A549 (cell line): ENCODE measurements at regions not wholly inside any gene's neighbourhood (a gene's known extent, or its start where the extent isn't known, plus 50 kb on each side); places are given as distances from the start of the nearest gene placed in this dataset.
A peak's percentile ranks its signal among the peaks of the same experiment; 100 is the strongest.
"Not testable (repeated sequence)": the region's sequence is repeated elsewhere in the genome, so short reads cannot be mapped to it uniquely, and the experiment has no call there.

Source experiments
- ATAC-seq, 2 experiments: fragments of 200-7000 bp in 1 of 2; fragments of >200 bp in 1 of 2; cut with Nextera tagmentation in 1 of 2; cut with Tn5 transposase in 1 of 2; 3 replicates each; pipeline versions ENCODE4 v1.8.0 to v1.9.1; 2018 to 2020; ENCODE audit warnings: mild to moderate bottlenecking in 1 of 2, moderate library complexity in 1 of 2
- CTCF ChIA-PET: fragments of 300-600 bp; sonication (Branson Sonifier 250); formaldehyde crosslinking; extraction: SDS; loops from one replicate; lab custom pipeline; 2021; ENCODE audit warnings: antibody characterized with exemption, inconsistent platforms; lab: Yijun Ruan, JAX
- POLR2A ChIA-PET: fragments of 350-600 bp; formaldehyde crosslinking; extraction: SDS; loops from one replicate; lab custom pipeline; 2021; ENCODE audit warnings: antibody characterized with exemption, inconsistent platforms; lab: Yijun Ruan, JAX
- DNase-seq, 2 experiments: peaks; one replicate each; pipeline versions ENCODE4 v3.0.0 to v3.0.0-alpha.2; 2011 to 2016; ENCODE audit warnings: low read depth in 1 of 2, low spot score in 1 of 2
- FAIRE-seq: peaks from 2 replicates; lab custom pipeline; 2011; peaks lifted over from hg19 to GRCh38; lab: Jason Lieb, UNC
- H3K27ac ChIP-seq, 2 experiments: fragments of >200 bp; sonication (Bioruptor Twin); formaldehyde crosslinking; 3 replicates each; pipeline ENCODE4 v1.5.1; 2016 to 2017
- H3K4me1 ChIP-seq: fragments of >200 bp; sonication (Bioruptor Twin); formaldehyde crosslinking; 3 replicates; pipeline ENCODE4 v1.6.1; 2016
- H3K4me2 ChIP-seq: fragments of >200 bp; sonication (Bioruptor Twin); formaldehyde crosslinking; 3 replicates; pipeline ENCODE4 v1.6.1; 2016
- H3K4me3 ChIP-seq: fragments of >200 bp; sonication (Bioruptor Twin); formaldehyde crosslinking; 3 replicates; pipeline ENCODE4 v1.5.1; 2016
- H3K9me3 ChIP-seq: fragments of >200 bp; sonication (Bioruptor Twin); formaldehyde crosslinking; 3 replicates; pipeline ENCODE4 v1.6.1; 2016
- GATA3 ChIP-seq: IDR thresholded peaks from 2 replicates; pipeline ENCODE4 v1.6.1; 2012; ENCODE audit warnings: borderline replicate concordance
- JUNB ChIP-seq: fragments of >200 bp; sonication (Bioruptor Twin); formaldehyde crosslinking; IDR thresholded peaks from 2 replicates; pipeline ENCODE4 v1.6.1; 2016
- KDM5A ChIP-seq: fragments of 200-600 bp; sonication (generic); IDR thresholded peaks from 2 replicates; pipeline ENCODE4 v1.6.1; 2016; ENCODE audit warnings: antibody characterized with exemption, mild to moderate bottlenecking
- MAFK ChIP-seq: fragments of 450-650 bp; IDR thresholded peaks from 2 replicates; pipeline ENCODE4 v1.6.1; 2014; ENCODE audit not compliant: partially characterized antibody
- NPAS2 ChIP-seq: fragments of 250-450 bp; sonication (Bioruptor Pico); IDR thresholded peaks from 2 replicates; pipeline ENCODE4 v1.8.0; 2022; ENCODE audit warnings: mild to moderate bottlenecking, moderate library complexity, borderline replicate concordance
- RNF2 ChIP-seq: fragments of 200-600 bp; sonication (generic); IDR thresholded peaks from 2 replicates; pipeline ENCODE4 v1.6.1; 2016; ENCODE audit warnings: low read depth, mild to moderate bottlenecking, antibody characterized with exemption, moderate library complexity, borderline replicate concordance
- SMC3 ChIP-seq: fragments of >200 bp; sonication (Bioruptor Twin); formaldehyde crosslinking; IDR thresholded peaks from 3 replicates; pipeline ENCODE4 v1.6.1; 2018; ENCODE audit warnings: inconsistent platforms
- ZC3H11A ChIP-seq: fragments of 450-650 bp; IDR thresholded peaks from 2 replicates; pipeline ENCODE4 v1.6.1; 2014; ENCODE audit warnings: antibody characterized with exemption, mild to moderate bottlenecking
- ZFP36 ChIP-seq: fragments of 450-650 bp; IDR thresholded peaks from 2 replicates; pipeline ENCODE4 v1.6.1; 2014; ENCODE audit warnings: borderline replicate concordance; ENCODE audit not compliant: partially characterized antibody
- WGBS: methylation state at CpG from one replicate; pipeline ENCODE4 v1.1.6; 2017; ENCODE audit errors: missing lambda C conversion rate; 5-methylcytosine and 5-hydroxymethylcytosine counted together
- TF ChIP-seq, protein P1 (sequence below): fragments of >200 bp; sonication (Bioruptor Twin); formaldehyde crosslinking; IDR thresholded peaks from 2 replicates; pipeline ENCODE4 v1.6.1; 2016

DNA sequence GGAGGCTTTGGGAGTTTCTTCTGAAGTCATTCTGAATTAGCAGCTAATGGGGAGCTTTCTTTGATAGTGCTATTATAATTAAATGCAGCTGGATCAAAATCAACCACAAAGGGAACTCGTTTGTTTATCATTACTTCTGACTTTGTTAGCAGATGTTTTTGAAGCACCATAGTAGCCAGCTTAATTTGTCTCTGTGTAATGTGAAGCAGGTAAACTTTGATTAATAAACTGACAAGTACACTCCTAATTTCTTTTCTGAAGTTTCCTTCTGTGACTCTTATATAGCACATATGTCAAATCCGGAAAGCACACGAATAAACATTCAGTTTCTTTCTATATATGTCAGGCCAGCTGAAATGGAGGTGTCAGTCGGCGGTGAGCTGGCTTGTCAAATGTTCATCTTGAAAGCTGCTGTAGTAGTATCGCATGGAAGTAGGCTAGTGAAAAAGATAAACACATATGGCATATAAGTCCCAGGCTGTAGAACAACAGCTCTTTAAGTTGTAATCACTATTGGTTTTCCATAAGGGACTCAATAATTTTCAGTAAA is 451.9 kb upstream of the ZEB2 start:
- Histone ChIP-seq H3K4me2 (no peak overlapping the region), H3K4me3 (no peak overlapping the region), H3K27ac (no peak overlapping the region), H3K9me3 (peaks cover 10% of the 10 kb centered on the region; the same call in 2 of the 3 replicates), H3K4me1 (no peaks in the 10 kb centered on the region)
- no peak for DNase-seq
- POLR2A ChIA-PET: no interaction called here
- CTCF ChIA-PET: interaction anchor here (1.3 kb wide), 1 partner anchor 23 kb away, joined by 3 read pairs; no protein-coding TSS in a partner anchor
- TF ChIP-seq GATA3 (no peak), JUNB (no peak), KDM5A (no peak), RNF2 (no peak), SMC3 (no peak), ZC3H11A (no peak)
- TF ChIP-seq, protein P1, sequence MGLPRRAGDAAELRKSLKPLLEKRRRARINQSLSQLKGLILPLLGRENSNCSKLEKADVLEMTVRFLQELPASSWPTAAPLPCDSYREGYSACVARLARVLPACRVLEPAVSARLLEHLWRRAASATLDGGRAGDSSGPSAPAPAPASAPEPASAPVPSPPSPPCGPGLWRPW: no peak
- no peak for ATAC-seq
- no peak for FAIRE-seq
- WGBS: 74% methylated on average over 6 of the region's 6 CpGs

DNA sequence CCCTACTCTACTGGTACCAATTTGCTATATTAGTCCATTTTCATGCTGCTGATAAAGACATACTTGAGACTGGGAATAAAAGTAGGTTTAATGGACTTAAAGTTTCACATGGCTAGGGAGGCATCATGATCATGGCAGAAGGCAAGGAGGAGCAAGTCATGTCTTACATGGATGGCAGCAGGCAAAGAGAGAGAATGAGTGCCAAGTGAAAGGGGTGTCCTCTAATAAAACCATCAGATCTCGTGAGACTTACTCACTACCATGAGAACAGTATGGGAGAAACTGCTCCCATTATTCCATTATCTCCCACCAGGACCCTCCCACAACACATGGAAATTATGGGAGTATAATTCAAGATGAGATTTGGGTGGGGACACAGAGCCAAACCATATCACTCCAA is 450.5 kb upstream of the ZEB2 start:
- H3K9me3 ChIP-seq: peaks cover 18% of the 10 kb centered on the region
- ATAC-seq, H3K4me2 ChIP-seq, FAIRE-seq, POLR2A ChIA-PET, DNase-seq, H3K4me3 ChIP-seq, H3K4me1 ChIP-seq, H3K27ac ChIP-seq: not testable (repeated sequence)
- CTCF ChIA-PET: interaction anchor here (1.3 kb wide), 1 partner anchor 25 kb away, joined by 3 read pairs; no protein-coding TSS in a partner anchor
- WGBS: 42% methylated on average over 1 of the region's 1 CpG

DNA sequence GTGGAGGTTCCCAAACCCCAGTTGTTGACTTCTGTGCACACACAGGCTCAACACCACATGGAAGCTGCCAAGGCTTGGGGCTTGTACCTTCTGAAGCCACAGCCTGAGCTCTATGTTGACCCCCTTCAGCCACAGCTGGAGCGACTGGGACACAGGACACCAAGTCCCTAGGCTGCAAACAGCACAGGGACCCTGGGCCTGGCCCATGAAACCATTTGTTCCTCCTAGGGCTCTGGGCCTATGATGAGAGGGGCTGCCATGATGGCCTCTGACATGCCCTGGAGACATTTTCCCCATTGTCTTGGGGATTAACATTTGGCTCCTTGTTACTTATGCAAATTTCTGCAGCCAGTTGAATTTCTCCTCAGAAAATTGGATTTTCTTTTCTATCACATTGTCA is 449.6 kb upstream of the ZEB2 start:
- not testable (repeated sequence) for ATAC-seq, H3K4me3 ChIP-seq, FAIRE-seq, DNase-seq, H3K4me2 ChIP-seq, H3K27ac ChIP-seq, H3K4me1 ChIP-seq
- peaks cover 25% of the 10 kb centered on the region for H3K9me3 ChIP-seq
- POLR2A ChIA-PET: interaction anchor here (0.6 kb wide), 1 partner anchor 25 kb away, joined by 4 read pairs; no protein-coding TSS in a partner anchor
- no CpG with 5 or more reads among the region's 1 CpG for WGBS
- CTCF ChIA-PET: interaction anchor here (0.7 kb wide), 1 partner anchor 11 kb away, joined by 3 read pairs; no protein-coding TSS in a partner anchor

DNA sequence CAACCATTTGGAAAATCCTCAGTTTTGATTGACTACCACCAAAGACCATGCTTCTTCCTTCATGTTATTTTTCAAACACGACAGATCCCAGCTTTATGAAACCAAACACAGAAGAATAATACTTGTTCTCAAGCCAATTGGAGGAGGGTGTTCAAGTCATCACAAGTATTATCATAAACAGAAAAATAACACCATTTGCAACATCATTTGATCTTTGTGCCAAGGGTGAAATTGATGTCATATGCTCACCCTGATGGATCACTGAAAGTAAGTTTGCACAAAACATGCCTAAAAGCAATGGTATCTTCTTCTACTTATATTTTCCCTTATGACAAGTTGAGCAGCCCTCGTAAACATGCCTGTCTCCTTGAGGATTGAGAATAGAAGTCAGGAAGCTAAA is 448.0 kb upstream of the ZEB2 start:
- Histone ChIP-seq H3K4me2 (no peak overlapping the region), H3K4me1 (no peaks in the 10 kb centered on the region), H3K27ac (no peak overlapping the region), H3K9me3 (peaks cover 30% of the 10 kb centered on the region), H3K4me3 (no peak overlapping the region)
- WGBS: 84% methylated on average over 2 of the region's 2 CpGs
- no peak for TF ChIP-seq NPAS2 (CRISPR knock-in tag)
- FAIRE-seq (no peak), ATAC-seq (no peak), DNase-seq (no peak)
- ChIA-PET POLR2A (no interaction called here), CTCF (no interaction called here)

DNA sequence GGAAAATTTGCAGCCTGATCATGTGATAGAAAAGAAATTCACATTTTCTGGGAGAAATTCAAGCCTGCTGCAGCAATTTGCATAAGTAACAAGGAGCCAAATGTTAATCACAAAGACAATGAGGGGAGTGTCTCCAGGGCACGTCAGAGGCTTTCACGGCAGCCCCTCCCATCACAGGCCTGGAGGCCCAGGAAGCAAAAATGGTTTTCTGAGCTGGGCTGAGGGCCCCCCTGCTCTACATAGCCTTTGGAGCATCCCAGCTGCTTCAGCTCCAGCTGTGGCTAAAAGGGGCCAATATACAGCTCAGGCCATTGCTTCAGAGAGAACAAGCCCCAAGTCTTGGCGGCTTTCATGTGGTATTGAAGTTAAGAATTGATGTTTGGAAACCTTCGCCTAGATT is 445.3 kb upstream of the ZEB2 start:
- DNase-seq: no peak
- Histone ChIP-seq H3K4me2 (no peak overlapping the region), H3K4me1 (no peaks in the 10 kb centered on the region), H3K27ac (no peak overlapping the region), H3K4me3 (no peak overlapping the region), H3K9me3 (peaks cover 27% of the 10 kb centered on the region)
- FAIRE-seq: no peak
- 40% methylated on average over 4 of the region's 4 CpGs for WGBS
- CTCF ChIA-PET: no interaction called here
- POLR2A ChIA-PET: no interaction called here
- TF ChIP-seq SMC3 (no peak), ZFP36 (peak; percentile 56)
- ATAC-seq: no peak

DNA sequence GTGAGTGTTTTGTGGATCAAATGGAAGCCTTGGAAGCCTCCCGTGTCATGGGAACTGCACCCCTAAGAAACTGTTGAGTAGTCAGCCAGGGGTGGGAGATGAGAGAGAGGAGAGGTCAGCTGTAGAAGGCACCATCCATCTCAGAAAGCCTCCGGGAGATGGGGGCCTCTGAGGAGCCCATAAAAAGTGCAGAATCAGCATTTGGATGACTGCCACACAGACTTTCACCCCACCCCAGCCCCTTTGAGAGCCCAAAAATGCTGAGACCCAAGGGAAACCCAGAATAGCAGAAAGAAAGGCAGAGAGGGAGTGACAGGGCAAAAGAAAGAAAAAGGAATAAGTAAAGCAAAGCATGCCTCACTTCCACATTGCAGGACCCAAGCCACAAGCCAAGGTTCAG is 443.1 kb upstream of the ZEB2 start:
- FAIRE-seq (no peak), ATAC-seq (no peak), DNase-seq (no peak)
- ChIA-PET CTCF (no interaction called here), POLR2A (no interaction called here)
- WGBS: 73% methylated on average over 2 of the region's 2 CpGs
- no peak overlapping the region for H3K4me3 ChIP-seq
- peaks cover 20% of the 10 kb centered on the region; the same call in 2 of the 3 replicates for H3K9me3 ChIP-seq
- H3K27ac ChIP-seq: no peak overlapping the region
- H3K4me1 ChIP-seq: no peaks in the 10 kb centered on the region
- TF ChIP-seq KDM5A (no peak), MAFK (peak; percentile 76)
- TF ChIP-seq, all 56 proteins: peak for 1
- no peak overlapping the region for H3K4me2 ChIP-seq
